ENCODE measurements at regions not wholly inside any gene's neighbourhood (a gene's known extent, or its start where the extent isn't known, plus 50 kb on each side); places are given as distances from the start of the nearest gene placed in this dataset.

GRCh38 chrX:85493821-85494220 is 114.4 kb upstream of the POF1B start:
- no peak overlapping the region for H3K4me2 ChIP-seq (ENCODE audit: insufficient read depth in 1 of 2, low read depth in 2 of 2, low read length in 2 of 2)
- FAIRE-seq (no peak), DNase-seq (ENCODE audit: low read depth in 1 of 2, low spot score in 2 of 2) (no peak)
- H4K91ac ChIP-seq (replicated peaks; ENCODE audit: insufficient read length, low read length) = no peak overlapping the region
- no peaks in the 10 kb centered on the region for H3K27me3 ChIP-seq (replicated peaks in 1 of 4; ENCODE audit: control insufficient read depth in 3 of 4, extremely low read depth in 1 of 4, insufficient read depth in 3 of 4, low read length in 3 of 4)
- no peak overlapping the region for H2BK12ac ChIP-seq (ENCODE audit: low read depth, low read length)
- no peaks in the 10 kb centered on the region for H3K4me1 ChIP-seq (replicated peaks in 1 of 4; ENCODE audit: control insufficient read depth in 3 of 4, insufficient read depth in 4 of 4, low read length in 3 of 4)
- no peak overlapping the region for H3K18ac ChIP-seq (ENCODE audit: extremely low read depth, low read length)
- H4K8ac ChIP-seq (ENCODE audit: extremely low read depth, insufficient read depth, low read length) = no peak overlapping the region
- no peaks in the 10 kb centered on the region for H3K36me3 ChIP-seq (ENCODE audit: control insufficient read depth in 2 of 4, insufficient read depth in 4 of 4, low read length in 3 of 4)
- H2BK20ac ChIP-seq (ENCODE audit: low read length) = no peak overlapping the region
- no peak overlapping the region for H3K4me3 ChIP-seq (ENCODE audit: extremely low read depth in 1 of 4, insufficient read depth in 2 of 4, low read depth in 3 of 4, low read length in 4 of 4)
- no peak overlapping the region for H2AK5ac ChIP-seq (ENCODE audit: low read depth, low read length)
- CTCF ChIA-PET (ENCODE audit: partially characterized antibody) = no interaction called here
- no peak overlapping the region for H3K9ac ChIP-seq (replicated peaks in 1 of 4; ENCODE audit: extremely low read depth in 1 of 4, low read depth in 3 of 4, low read length in 3 of 4)
- no peaks in the 10 kb centered on the region for H3K23me2 ChIP-seq (ENCODE audit: low read depth, low read length)
- no peak overlapping the region for H3K4ac ChIP-seq (replicated peaks; ENCODE audit: insufficient read length, low read depth, low read length)
- no peaks in the 10 kb centered on the region for H4K20me1 ChIP-seq (replicated peaks in 1 of 2; ENCODE audit: control insufficient read depth in 1 of 2, insufficient read depth in 2 of 2, low read length in 2 of 2)
- 95% methylated on average over 3 of the region's 3 CpGs; no CpG with 5 or more reads in 1 of the 2 experiments for WGBS, 2 experiments (ENCODE audit: extremely low coverage in 1 of 2, insufficient coverage in 1 of 2, insufficient read length in 1 of 2, insufficient replicate concordance in 2 of 2, low coverage in 1 of 2, low lambda C conversion rate in 2 of 2, missing lambda C conversion rate in 1 of 2)
- no peaks in the 10 kb centered on the region for H3K79me1 ChIP-seq (ENCODE audit: low read depth, low read length)
- H3K14ac ChIP-seq (ENCODE audit: insufficient read length) = no peak overlapping the region
- no peak overlapping the region for H3K23ac ChIP-seq (ENCODE audit: insufficient read length)
- H2BK15ac ChIP-seq (ENCODE audit: low read length) = no peak overlapping the region
- H3K9me3 ChIP-seq (ENCODE audit: insufficient read depth in 2 of 2, low read depth in 1 of 2, low read length in 1 of 2) = no peaks in the 10 kb centered on the region
- no peak overlapping the region for H2BK5ac ChIP-seq (ENCODE audit: low read depth, low read length)
- H3K56ac ChIP-seq (replicated peaks; ENCODE audit: insufficient read length, low read depth, low read length) = no peak overlapping the region
- no peak overlapping the region for H2AFZ ChIP-seq (ENCODE audit: low read length)
- H2BK120ac ChIP-seq (replicated peaks; ENCODE audit: low read depth, low read length) = no peak overlapping the region
- H3K79me2 ChIP-seq (ENCODE audit: control insufficient read depth in 1 of 2, insufficient read depth in 2 of 2, low read length in 2 of 2) = no peaks in the 10 kb centered on the region
- H3K27ac ChIP-seq (ENCODE audit: low read depth, low read length) = no peak overlapping the region
- no peak overlapping the region for H4K5ac ChIP-seq (ENCODE audit: insufficient read length, low read depth, low read length)
- POLR2A ChIA-PET (ENCODE audit: partially characterized antibody) = no interaction called here
- TF ChIP-seq RAD21 (IDR thresholded peaks at IDR 0.05 in 1 of 2, conservative IDR thresholded peaks at IDR 0.05 in 1 of 2; ENCODE audit: low read depth in 2 of 2, low read length in 2 of 2) = no peak
- no peak for TF ChIP-seq EZH2 (IDR thresholded peaks at IDR 0.05; ENCODE audit: low read depth, low read length, severe bottlenecking)
- TF ChIP-seq JUN (IDR thresholded peaks at IDR 0.05; ENCODE audit: low read depth, low read length) = no peak
- TF ChIP-seq RFX5 (IDR thresholded peaks at IDR 0.05; ENCODE audit: borderline replicate concordance, low read depth, low read length) = no peak
- TF ChIP-seq SP1 (IDR thresholded peaks at IDR 0.05; ENCODE audit: low read depth, low read length) = no peak
- no peak for TF ChIP-seq GTF2F1 (IDR thresholded peaks at IDR 0.05; ENCODE audit: borderline replicate concordance, low read depth, low read length)
- TF ChIP-seq CHD1 (IDR thresholded peaks at IDR 0.05; ENCODE audit: low read depth, low read length) = no peak
- TF ChIP-seq GABPA (IDR thresholded peaks at IDR 0.05; ENCODE audit: borderline replicate concordance, insufficient read depth, low read length) = no peak
- TF ChIP-seq EP300 (IDR thresholded peaks at IDR 0.05; ENCODE audit: borderline replicate concordance in 1 of 2, low read depth in 2 of 2, low read length in 2 of 2) = no peak
- no peak for TF ChIP-seq TBP (IDR thresholded peaks at IDR 0.05; ENCODE audit: low read depth, low read length)
- no peak for TF ChIP-seq SIRT6 (IDR thresholded peaks at IDR 0.05; ENCODE audit: low read length)
- TF ChIP-seq MAFK (IDR thresholded peaks at IDR 0.05; ENCODE audit: low read depth, low read length) = no peak
- TF ChIP-seq SP2 (IDR thresholded peaks at IDR 0.05; ENCODE audit: low read length) = no peak
- no peak for TF ChIP-seq YY1 (IDR thresholded peaks at IDR 0.05; ENCODE audit: low read depth, low read length)
- no peak for TF ChIP-seq SIN3A (conservative IDR thresholded peaks at IDR 0.05 in 1 of 2, IDR thresholded peaks at IDR 0.05 in 1 of 2; ENCODE audit: low read depth in 1 of 2, low read length in 2 of 2)
- TF ChIP-seq PHF8 (conservative IDR thresholded peaks at IDR 0.05; ENCODE audit: low read depth, low read length) = no peak
